Fibroblast of skin of scalp (primary cell): ENCODE measurements at regions not wholly inside any gene's neighbourhood (a gene's known extent, or its start where the extent isn't known, plus 50 kb on each side); places are given as distances from the start of the nearest gene placed in this dataset.
A peak's percentile ranks its signal among the peaks of the same experiment; 100 is the strongest.
"Not testable (repeated sequence)": the region's sequence is repeated elsewhere in the genome, so short reads cannot be mapped to it uniquely, and the experiment has no call there.

Experiments used
- DNase-seq: peaks from one replicate; pipeline ENCODE4 v3.0.0-alpha.2; 2013

- not testable (repeated sequence) for DNase-seq
Observed at GRCh38 chr7:65631236-65631635, 241.6 kb upstream of the VKORC1L1 start.

GRCh38 chr7:65633587-65634404 is 239.1 kb upstream of the VKORC1L1 start:
- not testable (repeated sequence) for DNase-seq

GRCh38 chr7:65638918-65639317 is 234.0 kb upstream of the VKORC1L1 start:
- not testable (repeated sequence) for DNase-seq

- not testable (repeated sequence) for DNase-seq
Observed at GRCh38 chr7:65639717-65640116, 233.2 kb upstream of the VKORC1L1 start.

- not testable (repeated sequence) for DNase-seq
Observed at GRCh38 chr7:65643498-65643897, 229.4 kb upstream of the VKORC1L1 start.

- not testable (repeated sequence) for DNase-seq
Observed at GRCh38 chr7:65647153-65647964, 225.5 kb upstream of the VKORC1L1 start.

- not testable (repeated sequence) for DNase-seq
Observed at GRCh38 chr7:65651174-65651573, 221.7 kb upstream of the VKORC1L1 start.

- DNase-seq: not testable (repeated sequence)
Observed at GRCh38 chr7:65651826-65652592, 220.9 kb upstream of the VKORC1L1 start.

- DNase-seq: not testable (repeated sequence)
Observed at GRCh38 chr7:65652669-65653068, 220.2 kb upstream of the VKORC1L1 start.

- not testable (repeated sequence) for DNase-seq
Observed at GRCh38 chr7:65656494-65657188, 216.2 kb upstream of the VKORC1L1 start.

GRCh38 chr7:65683362-65683761 is 189.5 kb upstream of the VKORC1L1 start:
- DNase-seq: not testable (repeated sequence)

GRCh38 chr7:65699026-65699714 is 173.7 kb upstream of the VKORC1L1 start:
- not testable (repeated sequence) for DNase-seq

GRCh38 chr7:65699715-65700356 is 173.0 kb upstream of the VKORC1L1 start:
- not testable (repeated sequence) for DNase-seq

- not testable (repeated sequence) for DNase-seq
Observed at GRCh38 chr7:65719123-65719798, 153.6 kb upstream of the VKORC1L1 start.

- DNase-seq: peak; percentile 13
Observed at GRCh38 chr7:65722361-65722792, 150.5 kb upstream of the VKORC1L1 start.

- DNase-seq: not testable (repeated sequence)
Observed at GRCh38 chr7:65727182-65727581, 145.7 kb upstream of the VKORC1L1 start.

- no peak for DNase-seq
Observed at GRCh38 chr7:65731129-65731528, 141.7 kb upstream of the VKORC1L1 start.

GRCh38 chr7:65731562-65732035 is 141.3 kb upstream of the VKORC1L1 start:
- DNase-seq: peak; percentile 13

GRCh38 chr7:65744406-65744805 is 128.5 kb upstream of the VKORC1L1 start:
- DNase-seq: no peak

GRCh38 chr7:65746398-65746669 is 126.5 kb upstream of the VKORC1L1 start:
- peak; percentile 58 for DNase-seq
